Activated T-helper 17 cell treated with anti-CD3 and anti-CD28 coated beads, Interleukin-2, amount 50 U/mL, for 72 hours (primary cell): ENCODE measurements at regions not wholly inside any gene's neighbourhood (a gene's known extent, or its start where the extent isn't known, plus 50 kb on each side); places are given as distances from the start of the nearest gene placed in this dataset.

ENCODE experiments used
- ATAC-seq: fragments of 150-1000 bp; cut with Tn5 transposase; replicated peaks from 2 replicates; pipeline ENCODE4 v1.10.0; 2021; ENCODE audit warnings: mild to moderate bottlenecking, moderate library complexity
- H3K27ac Mint-ChIP-seq: one replicate; pipeline ENCODE4 v1.8.0; 2022; ENCODE audit warnings: mixed read lengths
- H3K27me3 Mint-ChIP-seq: one replicate; pipeline ENCODE4 v1.8.0; 2022; ENCODE audit warnings: mixed read lengths
- H3K36me3 Mint-ChIP-seq: one replicate; pipeline ENCODE4 v1.8.0; 2022; ENCODE audit warnings: low read depth, mild to moderate bottlenecking, mixed read lengths
- H3K4me1 Mint-ChIP-seq: one replicate; pipeline ENCODE4 v1.8.0; 2022; ENCODE audit warnings: mixed read lengths
- H3K4me3 Mint-ChIP-seq: one replicate; pipeline ENCODE4 v1.8.0; 2022; ENCODE audit warnings: mild to moderate bottlenecking, mixed read lengths
- H3K9me3 Mint-ChIP-seq: one replicate; pipeline ENCODE4 v1.8.0; 2022; ENCODE audit warnings: mixed read lengths

DNA sequence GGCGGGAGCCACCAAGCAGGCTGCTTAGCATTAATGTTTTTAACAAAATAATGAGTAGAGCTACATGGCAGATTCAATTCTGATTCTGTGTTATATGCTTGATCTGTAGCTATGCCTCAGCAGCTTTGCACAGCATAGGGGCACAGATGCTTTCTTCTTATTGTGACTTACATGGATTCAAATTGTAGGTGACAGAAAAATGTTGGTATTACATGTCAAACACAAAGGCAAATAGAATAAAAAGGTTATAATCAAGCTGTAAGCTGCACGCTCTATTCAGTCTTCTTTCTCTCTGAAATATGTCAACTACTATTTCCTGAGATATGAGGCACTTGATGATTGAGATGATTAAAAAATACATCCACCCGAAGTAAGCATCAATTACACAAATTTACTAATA, 1573.8 kb downstream of the FAM181B start:
- no peaks in the 10 kb centered on the region for H3K4me1 Mint-ChIP-seq
- no peak for ATAC-seq
- no peaks in the 10 kb centered on the region for H3K27me3 Mint-ChIP-seq
- no peak overlapping the region for H3K27ac Mint-ChIP-seq
- peaks cover 11% of the 10 kb centered on the region for H3K9me3 Mint-ChIP-seq
- H3K4me3 Mint-ChIP-seq = no peak overlapping the region
- H3K36me3 Mint-ChIP-seq = no peaks in the 10 kb centered on the region

GRCh38 chr11:81135570-81135969, 1598.1 kb downstream of the FAM181B start:
- H3K36me3 Mint-ChIP-seq = no peaks in the 10 kb centered on the region
- peaks cover 10% of the 10 kb centered on the region for H3K9me3 Mint-ChIP-seq
- H3K27ac Mint-ChIP-seq = no peak overlapping the region
- no peaks in the 10 kb centered on the region for H3K27me3 Mint-ChIP-seq
- ATAC-seq = no peak
- no peaks in the 10 kb centered on the region for H3K4me1 Mint-ChIP-seq
- H3K4me3 Mint-ChIP-seq = no peak overlapping the region

- H3K27ac Mint-ChIP-seq = no peak overlapping the region
- no peaks in the 10 kb centered on the region for H3K4me1 Mint-ChIP-seq
- H3K4me3 Mint-ChIP-seq = no peak overlapping the region
- peaks cover 13% of the 10 kb centered on the region for H3K9me3 Mint-ChIP-seq
- ATAC-seq = no peak
- no peaks in the 10 kb centered on the region for H3K27me3 Mint-ChIP-seq
- no peaks in the 10 kb centered on the region for H3K36me3 Mint-ChIP-seq
Measured at GRCh38 chr11:81129618-81130017, 1604.0 kb downstream of the FAM181B start.

DNA sequence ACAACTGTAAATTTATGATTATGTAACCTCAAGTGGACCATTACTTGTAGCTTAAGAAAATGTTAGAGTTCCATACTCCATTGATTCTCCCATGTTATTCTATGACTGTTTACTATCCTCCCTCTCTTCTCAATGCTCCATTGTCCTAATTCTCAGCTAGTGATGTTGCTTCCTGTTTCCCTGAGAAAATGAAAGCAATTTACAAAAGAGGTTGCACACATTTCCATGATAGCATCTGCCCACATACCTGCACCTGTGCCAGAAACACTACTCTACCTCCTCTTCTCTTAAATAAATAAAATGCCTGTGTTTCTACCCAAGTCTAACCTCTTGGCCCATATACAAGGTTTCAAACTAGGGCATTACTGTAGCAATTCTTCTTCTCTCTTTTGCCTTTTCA, 1620.9 kb downstream of the FAM181B start:
- Mint-ChIP-seq H3K27ac (no peak overlapping the region), H3K4me3 (no peak overlapping the region), H3K36me3 (no peaks in the 10 kb centered on the region), H3K27me3 (no peaks in the 10 kb centered on the region), H3K9me3 (peaks cover 3% of the 10 kb centered on the region), H3K4me1 (no peaks in the 10 kb centered on the region)
- ATAC-seq = no peak

GRCh38 chr11:81104051-81104450, 1629.6 kb downstream of the FAM181B start:
- H3K4me1 Mint-ChIP-seq = no peaks in the 10 kb centered on the region
- ATAC-seq = no peak
- no peaks in the 10 kb centered on the region for H3K27me3 Mint-ChIP-seq
- no peak overlapping the region for H3K4me3 Mint-ChIP-seq
- peaks cover 9% of the 10 kb centered on the region for H3K9me3 Mint-ChIP-seq
- H3K27ac Mint-ChIP-seq = no peak overlapping the region
- H3K36me3 Mint-ChIP-seq = no peaks in the 10 kb centered on the region

GRCh38 chr11:81098471-81098870, 1635.2 kb downstream of the FAM181B start:
- ATAC-seq = no peak
- Mint-ChIP-seq H3K9me3 (no peaks in the 10 kb centered on the region), H3K27me3 (no peaks in the 10 kb centered on the region), H3K4me3 (no peak overlapping the region), H3K27ac (no peak overlapping the region), H3K4me1 (no peaks in the 10 kb centered on the region), H3K36me3 (no peaks in the 10 kb centered on the region)

DNA sequence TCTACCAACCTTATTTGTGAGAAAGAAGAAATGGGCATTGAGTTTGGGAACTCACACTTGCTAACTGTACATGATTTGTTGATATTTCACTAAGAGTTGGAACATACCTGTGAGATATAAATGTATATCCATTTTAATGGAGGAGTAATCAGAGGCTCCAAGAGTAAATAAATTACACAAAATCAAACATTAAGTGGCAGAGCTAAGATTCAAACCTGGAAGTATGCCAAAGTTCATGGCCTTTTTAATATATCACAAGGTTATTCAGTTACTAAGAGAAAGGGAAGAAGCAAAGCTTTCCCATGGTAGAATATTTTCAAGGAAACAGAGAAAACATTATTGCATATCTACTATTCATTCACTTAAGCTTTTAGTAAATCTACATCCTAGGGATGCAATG, 1641.1 kb downstream of the FAM181B start:
- peaks cover 10% of the 10 kb centered on the region for H3K9me3 Mint-ChIP-seq
- no peaks in the 10 kb centered on the region for H3K36me3 Mint-ChIP-seq
- ATAC-seq = no peak
- no peak overlapping the region for H3K4me3 Mint-ChIP-seq
- no peak overlapping the region for H3K27ac Mint-ChIP-seq
- no peaks in the 10 kb centered on the region for H3K4me1 Mint-ChIP-seq
- H3K27me3 Mint-ChIP-seq = no peaks in the 10 kb centered on the region

DNA sequence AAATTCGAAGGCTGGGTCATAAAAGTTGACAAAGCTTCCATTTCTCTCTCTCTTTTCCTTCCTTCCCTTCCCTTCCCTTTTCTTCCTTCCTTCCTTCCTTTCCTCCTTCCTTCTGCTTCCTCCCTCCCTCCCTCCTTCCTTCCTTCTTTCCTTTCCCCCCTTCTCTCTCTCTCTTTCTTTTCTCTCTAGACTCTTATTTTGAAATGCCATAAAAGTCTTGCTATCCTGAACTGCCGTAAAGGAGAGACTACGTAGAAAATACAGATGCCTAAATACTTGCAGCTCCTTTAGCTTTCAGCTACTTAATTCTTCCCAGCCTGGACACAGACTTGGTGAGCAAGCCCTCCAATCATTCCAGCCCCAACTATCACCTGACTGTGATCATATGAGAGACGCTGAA, 1644.4 kb downstream of the FAM181B start:
- Mint-ChIP-seq H3K4me3 (no peak overlapping the region), H3K4me1 (no peaks in the 10 kb centered on the region), H3K9me3 (peaks cover 19% of the 10 kb centered on the region), H3K27me3 (no peaks in the 10 kb centered on the region), H3K36me3 (no peaks in the 10 kb centered on the region), H3K27ac (no peak overlapping the region)
- ATAC-seq = no peak

- Mint-ChIP-seq H3K9me3 (peaks cover 22% of the 10 kb centered on the region), H3K27me3 (no peaks in the 10 kb centered on the region), H3K4me1 (no peaks in the 10 kb centered on the region), H3K4me3 (no peak overlapping the region), H3K27ac (no peak overlapping the region), H3K36me3 (no peaks in the 10 kb centered on the region)
- no peak for ATAC-seq
Measured at GRCh38 chr11:81080476-81080875, 1639.6 kb upstream of the TENM4 start.

- no peaks in the 10 kb centered on the region for H3K27me3 Mint-ChIP-seq
- H3K4me1 Mint-ChIP-seq = no peaks in the 10 kb centered on the region
- H3K4me3 Mint-ChIP-seq = no peak overlapping the region
- no peaks in the 10 kb centered on the region for H3K36me3 Mint-ChIP-seq
- peaks cover 20% of the 10 kb centered on the region for H3K9me3 Mint-ChIP-seq
- ATAC-seq = no peak
- no peak overlapping the region for H3K27ac Mint-ChIP-seq
Measured at GRCh38 chr11:81072273-81072672, 1631.4 kb upstream of the TENM4 start.

DNA sequence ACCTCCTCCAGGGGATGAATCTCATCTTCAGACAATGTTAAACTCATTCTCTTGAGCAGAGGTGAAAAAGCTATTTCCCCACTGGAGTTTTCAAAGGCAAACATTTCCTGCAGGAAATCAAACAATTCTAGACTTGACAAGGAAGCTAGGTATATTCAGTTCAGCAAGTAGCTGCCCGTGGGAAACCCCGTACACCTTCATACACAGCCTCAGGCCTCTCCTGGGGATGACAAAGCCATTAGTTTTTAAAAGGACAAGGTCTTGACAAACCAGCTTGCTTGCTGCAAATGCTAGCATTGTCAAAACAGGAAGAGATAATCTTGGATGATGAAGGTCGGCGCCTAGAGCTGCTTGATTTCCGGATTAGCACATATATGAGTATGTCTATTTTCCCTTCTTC, 1630.8 kb upstream of the TENM4 start:
- Mint-ChIP-seq H3K9me3 (peaks cover 20% of the 10 kb centered on the region), H3K36me3 (no peaks in the 10 kb centered on the region), H3K27ac (no peak overlapping the region), H3K4me3 (no peak overlapping the region), H3K4me1 (no peaks in the 10 kb centered on the region), H3K27me3 (no peaks in the 10 kb centered on the region)
- no peak for ATAC-seq

DNA sequence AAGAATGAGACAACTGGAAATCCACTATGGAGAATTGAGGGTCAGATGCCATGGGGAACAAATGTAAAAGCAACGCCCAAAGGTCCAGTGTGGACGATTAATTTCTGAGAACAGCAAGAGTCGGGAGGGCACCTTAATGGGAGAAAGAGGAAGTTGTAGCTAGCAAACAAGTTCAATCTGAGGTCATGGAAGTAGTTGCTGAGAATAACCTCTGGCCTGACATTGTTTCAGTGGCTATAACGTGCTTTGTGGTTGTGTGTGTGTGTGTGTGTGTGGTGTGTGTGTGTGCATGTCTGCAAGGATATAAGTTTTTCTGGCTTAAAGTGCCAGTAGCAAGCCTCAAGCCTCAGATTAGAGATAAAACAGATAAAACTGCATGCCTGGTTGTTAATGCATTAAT, 1630.1 kb upstream of the TENM4 start:
- Mint-ChIP-seq H3K27ac (no peak overlapping the region), H3K27me3 (no peaks in the 10 kb centered on the region), H3K4me1 (no peaks in the 10 kb centered on the region), H3K9me3 (peaks cover 20% of the 10 kb centered on the region), H3K36me3 (no peaks in the 10 kb centered on the region), H3K4me3 (no peak overlapping the region)
- ATAC-seq = no peak

DNA sequence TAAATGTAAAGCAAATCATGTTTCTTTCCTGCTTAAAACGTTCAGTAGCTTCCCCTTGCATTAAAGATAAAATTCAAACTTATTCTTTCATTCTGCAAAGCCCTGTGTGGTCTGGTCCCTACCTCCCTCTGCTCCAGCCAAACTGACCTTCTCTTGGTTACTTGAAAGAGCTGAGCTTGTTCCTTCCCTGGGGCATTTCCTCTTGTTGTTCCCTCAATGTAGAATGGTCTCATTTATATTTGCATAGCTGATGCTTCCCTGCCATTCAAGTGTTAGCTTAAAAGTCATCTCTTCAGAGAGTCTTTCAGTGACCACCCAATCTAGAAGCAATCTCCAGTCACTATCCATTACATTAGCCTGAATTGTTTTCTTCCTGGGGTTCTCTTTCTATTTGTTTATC, 1618.5 kb upstream of the TENM4 start:
- no peak overlapping the region for H3K27ac Mint-ChIP-seq
- H3K27me3 Mint-ChIP-seq = no peaks in the 10 kb centered on the region
- no peak overlapping the region for H3K4me3 Mint-ChIP-seq
- H3K9me3 Mint-ChIP-seq = peaks cover 18% of the 10 kb centered on the region
- ATAC-seq = no peak
- no peaks in the 10 kb centered on the region for H3K4me1 Mint-ChIP-seq
- no peaks in the 10 kb centered on the region for H3K36me3 Mint-ChIP-seq

GRCh38 chr11:81052344-81053158, 1611.7 kb upstream of the TENM4 start:
- no peak for ATAC-seq
- Mint-ChIP-seq H3K27ac (no peak overlapping the region), H3K27me3 (no peaks in the 10 kb centered on the region), H3K4me3 (no peak overlapping the region), H3K4me1 (no peaks in the 10 kb centered on the region), H3K9me3 (peaks cover 12% of the 10 kb centered on the region), H3K36me3 (no peaks in the 10 kb centered on the region)

DNA sequence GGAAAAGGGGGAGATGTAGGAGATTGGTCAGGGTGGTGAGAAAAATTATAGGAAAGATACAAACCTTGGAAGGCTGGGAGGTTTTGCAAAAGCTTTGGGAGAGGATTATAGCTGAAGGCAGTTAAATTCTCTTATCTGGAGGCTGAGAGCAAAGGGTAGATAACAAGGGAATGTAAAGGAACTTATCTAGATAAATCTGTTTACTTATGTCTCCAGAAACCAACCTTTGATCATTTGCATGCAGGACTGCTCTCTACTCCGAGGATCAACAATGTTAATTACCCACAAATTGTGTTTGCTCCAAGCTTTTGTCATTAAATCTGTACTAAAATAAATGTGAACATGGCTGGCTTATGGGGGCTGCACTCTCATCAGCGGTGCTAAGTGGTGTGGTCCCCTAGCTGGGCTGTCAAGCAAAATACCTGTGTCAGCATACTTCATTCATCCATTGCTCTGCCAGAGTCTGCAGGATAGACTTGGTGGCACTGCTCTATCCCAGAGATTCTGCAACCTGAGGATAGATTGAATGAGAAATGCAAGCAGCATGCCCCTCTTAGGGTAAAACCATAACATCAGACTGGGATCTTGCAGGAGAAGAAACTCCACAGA, 1599.2 kb upstream of the TENM4 start:
- no peak overlapping the region for H3K27ac Mint-ChIP-seq

More for the DNA sequence above, 1599.2 kb upstream of the TENM4 start:
- no peaks in the 10 kb centered on the region for H3K27me3 Mint-ChIP-seq
- ATAC-seq = no peak
- no peaks in the 10 kb centered on the region for H3K4me1 Mint-ChIP-seq
- H3K4me3 Mint-ChIP-seq = no peak overlapping the region
- H3K36me3 Mint-ChIP-seq = no peaks in the 10 kb centered on the region
- peaks cover 24% of the 10 kb centered on the region for H3K9me3 Mint-ChIP-seq
